CD14-positive monocyte (primary cell): ENCODE measurements at regions not wholly inside any gene's neighbourhood (a gene's known extent, or its start where the extent isn't known, plus 50 kb on each side); places are given as distances from the start of the nearest gene placed in this dataset.
A peak's percentile ranks its signal among the peaks of the same experiment; 100 is the strongest.

Source experiments
- DNase-seq, 3 donors: peaks; one replicate each; pipeline ENCODE4 v3.0.0-alpha.2; 2011 to 2022
- H2AFZ ChIP-seq: 2 replicates; pipeline ENCODE4 v1.6.0; 2012; ENCODE audit warnings: mild to moderate bottlenecking, low read depth, low read length, inconsistent platforms; ENCODE audit not compliant: insufficient read depth, poor library complexity, severe bottlenecking
- H3K27ac ChIP-seq, 2 donors: 1 replicate in 1 of 2; 2 replicates in 1 of 2; pipeline ENCODE4 v1.5.1; 2012 to 2013; ENCODE audit warnings: low read length in 2 of 2, control low read depth in 1 of 2, inconsistent platforms in 1 of 2, low read depth in 1 of 2, mild to moderate bottlenecking in 1 of 2
- H3K27me3 ChIP-seq, 2 donors: one replicate each; pipeline versions ENCODE4 v1.6.0 to v1.6.1; 2011 to 2013; ENCODE audit warnings: low read length in 2 of 2; ENCODE audit not compliant: control insufficient read depth in 2 of 2, insufficient read depth in 2 of 2
- H3K36me3 ChIP-seq, 2 donors: replicated peaks in 1 of 2; 1 replicate in 1 of 2; 2 replicates in 1 of 2; pipeline versions ENCODE4 v1.5.1 to v1.6.1; 2012 to 2013; ENCODE audit warnings: low read length in 2 of 2, control low read depth in 1 of 2, inconsistent platforms in 1 of 2, mild to moderate bottlenecking in 1 of 2; ENCODE audit not compliant: insufficient read depth in 2 of 2, control insufficient read depth in 1 of 2
- H3K4me1 ChIP-seq, 2 donors: 1 replicate in 1 of 2; 2 replicates in 1 of 2; pipeline versions ENCODE4 v1.5.1 to v1.6.1; 2012 to 2013; ENCODE audit warnings: low read length in 2 of 2, control low read depth in 1 of 2, inconsistent platforms in 1 of 2, mild to moderate bottlenecking in 1 of 2, moderate library complexity in 1 of 2; ENCODE audit not compliant: insufficient read depth in 2 of 2, control insufficient read depth in 1 of 2
- H3K4me2 ChIP-seq: replicated peaks from 2 replicates; pipeline ENCODE3; 2012; ENCODE audit warnings: low read length, moderate library complexity, mild to moderate bottlenecking; ENCODE audit not compliant: poor library complexity, severe bottlenecking; ENCODE audit errors: extremely low read depth
- H3K4me3 ChIP-seq, 3 experiments: fragments of 200-600 bp in 1 of 3; sonication (generic) in 1 of 3; replicated peaks in 1 of 3; 1 replicate in 2 of 3; 2 replicates in 1 of 3; pipeline ENCODE4 v1.5.1; 2011 to 2013; ENCODE audit warnings: low read length in 3 of 3, mild to moderate bottlenecking in 3 of 3, control low read depth in 2 of 3, low read depth in 2 of 3, inconsistent platforms in 1 of 3, moderate library complexity in 1 of 3
- H3K79me2 ChIP-seq: 2 replicates; pipeline ENCODE4 v1.6.0; 2012; ENCODE audit warnings: mild to moderate bottlenecking, control low read depth, inconsistent platforms, low read length, moderate library complexity; ENCODE audit not compliant: insufficient read depth
- H3K9ac ChIP-seq: 2 replicates; pipeline ENCODE4 v1.6.0; 2017; ENCODE audit warnings: low read length, mild to moderate bottlenecking; ENCODE audit not compliant: insufficient read depth, poor library complexity, severe bottlenecking
- H3K9me3 ChIP-seq, 2 donors: replicated peaks in 1 of 2; 1 replicate in 1 of 2; 2 replicates in 1 of 2; pipeline versions ENCODE4 v1.5.1 to v1.6.1; 2012 to 2013; ENCODE audit warnings: low read length in 2 of 2, control low read depth in 1 of 2; ENCODE audit not compliant: control insufficient read depth in 1 of 2, insufficient read depth in 1 of 2
- H4K20me1 ChIP-seq: 2 replicates; pipeline ENCODE4 v1.6.0; 2012; ENCODE audit warnings: mild to moderate bottlenecking, low read length, control low read depth, moderate library complexity; ENCODE audit not compliant: insufficient read depth
- H3K27ac Mint-ChIP-seq, 7 donors: one replicate each; pipeline ENCODE4 v1.8.0; 2020; ENCODE audit warnings: mild to moderate bottlenecking in 7 of 7, mixed read lengths in 7 of 7, moderate library complexity in 6 of 7, inconsistent platforms in 2 of 7
- H3K27me3 Mint-ChIP-seq, 3 donors: one replicate each; pipeline ENCODE4 v1.8.0; 2021 to 2022; ENCODE audit warnings: low read depth in 3 of 3, mild to moderate bottlenecking in 3 of 3, mixed read lengths in 3 of 3, moderate library complexity in 3 of 3, inconsistent platforms in 1 of 3
- H3K36me3 Mint-ChIP-seq, 2 donors: one replicate each; pipeline ENCODE4 v1.8.0; 2020; ENCODE audit warnings: mixed read lengths in 2 of 2, inconsistent platforms in 1 of 2, mild to moderate bottlenecking in 1 of 2
- H3K4me1 Mint-ChIP-seq: one replicate; pipeline ENCODE4 v1.8.0; 2020; ENCODE audit warnings: mild to moderate bottlenecking, mixed read lengths
- H3K4me3 Mint-ChIP-seq, 2 donors: one replicate each; pipeline ENCODE4 v1.8.0; 2020; ENCODE audit warnings: mild to moderate bottlenecking in 2 of 2, mixed read lengths in 2 of 2, moderate library complexity in 1 of 2
- H3K9me3 Mint-ChIP-seq, 7 donors: one replicate each; pipeline ENCODE4 v1.8.0; 2020 to 2022; ENCODE audit warnings: mixed read lengths in 7 of 7, mild to moderate bottlenecking in 6 of 7, moderate library complexity in 6 of 7, inconsistent platforms in 2 of 7
- CTCF ChIP-seq: fragments of 200-600 bp; IDR thresholded peaks from one replicate; pipeline ENCODE4 v1.8.0; 2022; ENCODE audit warnings: antibody characterized with exemption, mild to moderate bottlenecking
- WGBS: methylation state at CpG from one replicate; pipeline ENCODE4 v1.1.5; 2013; ENCODE audit warnings: missing lambda C conversion rate; ENCODE audit not compliant: insufficient coverage; 5-methylcytosine and 5-hydroxymethylcytosine counted together
- intact Hi-C, 2 donors: fragments of 100-400 bp; cut with micrococcal nuclease; formaldehyde crosslinking; loops; one replicate each; pipeline versions ENCODE4 v1.15.0 to v1.15.1; 2023

DNA sequence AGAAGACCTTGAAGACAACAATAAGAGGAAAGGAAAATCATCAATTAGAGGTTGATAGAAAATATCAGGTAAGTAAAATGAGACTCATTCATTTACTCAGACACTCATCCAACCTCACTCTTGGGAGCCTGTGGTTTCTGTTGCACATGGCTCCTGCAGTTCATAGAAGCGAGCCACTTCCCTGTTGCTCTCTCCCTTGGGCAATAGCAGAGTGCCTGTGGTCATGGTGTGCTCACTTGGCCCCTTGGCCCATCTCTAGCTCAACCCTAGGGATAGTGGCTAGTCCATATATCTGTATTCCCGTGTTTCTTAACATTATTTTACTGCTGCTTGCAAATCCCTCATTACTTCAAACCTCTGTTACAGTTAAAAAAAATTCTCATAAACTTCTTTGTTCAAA lies 368.6 kb downstream of the PTPRC start:
- Mint-ChIP-seq H3K4me1 (peaks cover 21% of the 10 kb centered on the region), H3K27ac (peak overlapping the region in 1 of 7 donors; percentile 12), H3K4me3 (no peak overlapping the region), H3K36me3 (no peaks in the 10 kb centered on the region), H3K9me3 (peaks cover 0 to 5% (median 0%) of the 10 kb centered on the region in 7 donors), H3K27me3 (peaks cover 0 to 1% (median 0%) of the 10 kb centered on the region in 3 donors)
- no peak for TF ChIP-seq CTCF
- Histone ChIP-seq H3K4me2 (no peak overlapping the region), H3K9ac (no peak overlapping the region), H4K20me1 (no peaks in the 10 kb centered on the region), H3K27ac (no peak overlapping the region), H3K4me1 (peaks cover 17 to 24% of the 10 kb centered on the region in 2 donors), H3K9me3 (no peaks in the 10 kb centered on the region), H3K27me3 (no peaks in the 10 kb centered on the region), H3K4me3 (no peak overlapping the region), H2AFZ (no peak overlapping the region), H3K79me2 (no peaks in the 10 kb centered on the region), H3K36me3 (no peaks in the 10 kb centered on the region)
- 86% methylated on average over 1 of the region's 2 CpGs for WGBS
- DNase-seq = peak; percentile 28 to 47 (median 33)
- intact Hi-C loops = loop anchor here in 1 of 2 donors (5.0 kb wide), 1 partner anchor 70 kb away; no protein-coding TSS in a partner anchor

GRCh38 chr1:199009447-199009846 lies 370.6 kb downstream of the PTPRC start:
- TF ChIP-seq CTCF = no peak
- H4K20me1 ChIP-seq = no peaks in the 10 kb centered on the region

More at GRCh38 chr1:199009447-199009846, 370.6 kb downstream of the PTPRC start:
- H3K27me3 ChIP-seq = no peaks in the 10 kb centered on the region
- peak overlapping the region; percentile 75 for H2AFZ ChIP-seq
- no peaks in the 10 kb centered on the region for H3K9me3 ChIP-seq
- intact Hi-C loops = loop anchor here in 1 of 2 donors (5.0 kb wide), 1 partner anchor 72 kb away; no protein-coding TSS in a partner anchor
- WGBS = 0% methylated on average over 4 of the region's 5 CpGs
- peak overlapping the region in 1 of 7 donors; percentile 36 for H3K27ac Mint-ChIP-seq
- no peaks in the 10 kb centered on the region for H3K79me2 ChIP-seq
- peaks cover 21% of the 10 kb centered on the region for H3K4me1 Mint-ChIP-seq
- H3K27me3 Mint-ChIP-seq = peaks cover 0 to 1% (median 0%) of the 10 kb centered on the region in 3 donors
- no peak overlapping the region for H3K9ac ChIP-seq
- peaks cover 17 to 24% of the 10 kb centered on the region in 2 donors for H3K4me1 ChIP-seq
- peak overlapping the region in 1 of 2 donors; percentile 24 for H3K4me3 Mint-ChIP-seq
- no peak for DNase-seq
- no peak overlapping the region for H3K4me2 ChIP-seq
- no peaks in the 10 kb centered on the region for H3K36me3 Mint-ChIP-seq
- H3K9me3 Mint-ChIP-seq = peaks cover 0 to 5% (median 0%) of the 10 kb centered on the region in 7 donors
- H3K36me3 ChIP-seq = no peaks in the 10 kb centered on the region
- no peak overlapping the region for H3K4me3 ChIP-seq
- H3K27ac ChIP-seq = peak overlapping the region in 1 of 2 donors; percentile 36
